RWPE1 (cell line): ENCODE measurements at regions not wholly inside any gene's neighbourhood (a gene's known extent, or its start where the extent isn't known, plus 50 kb on each side); places are given as distances from the start of the nearest gene placed in this dataset.
A peak's percentile ranks its signal among the peaks of the same experiment; 100 is the strongest.

Experiments
- CTCF ChIA-PET: fragments of 350-600 bp; sonication (Branson Sonifier 250); formaldehyde crosslinking; extraction: SDS; loops from one replicate; lab custom pipeline; 2021; lab: Yijun Ruan, JAX
- POLR2A ChIA-PET: fragments of 400-600 bp; formaldehyde crosslinking; extraction: SDS; loops from one replicate; lab custom pipeline; 2020; ENCODE audit warnings: antibody characterized with exemption; ENCODE audit not compliant: low non-redundant PET; lab: Yijun Ruan, JAX
- DNase-seq: peaks from one replicate; pipeline ENCODE4 v3.0.0; 2012; ENCODE audit warnings: low spot score
- H3K27ac ChIP-seq: fragments of 450-650 bp; 2 replicates; pipeline ENCODE4 v1.5.1; 2017
- CTCF ChIP-seq: fragments of 450-650 bp; conservative IDR thresholded peaks from 2 replicates; pipeline ENCODE4 v1.5.1; 2017; ENCODE audit warnings: low read depth, mild to moderate bottlenecking

DNA sequence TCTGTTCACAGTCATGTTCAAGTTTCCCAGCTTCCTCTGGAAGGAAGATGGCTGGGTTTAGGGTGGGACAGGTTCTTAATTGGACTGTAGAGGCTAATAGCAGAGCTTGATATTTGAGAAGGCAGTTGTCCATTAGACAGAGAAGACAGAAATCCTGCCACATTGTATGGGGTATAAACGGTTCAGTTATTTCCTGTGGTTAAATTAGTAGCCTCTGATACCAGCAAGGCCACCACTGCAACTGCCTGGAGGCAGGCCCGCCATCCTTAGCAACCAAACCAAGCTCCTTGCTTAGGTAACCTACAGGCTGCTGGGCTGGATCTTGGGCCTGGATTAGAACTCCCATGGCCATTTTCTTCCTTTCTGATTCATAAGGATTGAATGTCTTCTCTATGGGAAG is 1367.0 kb downstream of the PCDH7 start:
- ChIA-PET CTCF (interaction anchor here (0.5 kb wide), 1 partner anchor 11 kb away, joined by 3 read pairs; no protein-coding TSS in a partner anchor), POLR2A (no interaction called here)
- no peak overlapping the region for H3K27ac ChIP-seq
- no peak for DNase-seq
- no peak for TF ChIP-seq CTCF

GRCh38 chr4:32094987-32095386 is 1374.8 kb downstream of the PCDH7 start:
- ChIA-PET CTCF (interaction anchor here (0.6 kb wide), 1 partner anchor 12 kb away, joined by 3 read pairs; no protein-coding TSS in a partner anchor), POLR2A (interaction anchor here (0.6 kb wide), 1 partner anchor 94 kb away, joined by 3 read pairs; no protein-coding TSS in a partner anchor)
- no peak overlapping the region for H3K27ac ChIP-seq
- no peak for TF ChIP-seq CTCF
- DNase-seq = no peak

- ChIA-PET POLR2A (no interaction called here), CTCF (no interaction called here)
- DNase-seq = no peak
- no peak for TF ChIP-seq CTCF
- no peak overlapping the region for H3K27ac ChIP-seq
These were observed 1382.7 kb downstream of the PCDH7 start for GRCh38 chr4:32102896-32103295.

DNA sequence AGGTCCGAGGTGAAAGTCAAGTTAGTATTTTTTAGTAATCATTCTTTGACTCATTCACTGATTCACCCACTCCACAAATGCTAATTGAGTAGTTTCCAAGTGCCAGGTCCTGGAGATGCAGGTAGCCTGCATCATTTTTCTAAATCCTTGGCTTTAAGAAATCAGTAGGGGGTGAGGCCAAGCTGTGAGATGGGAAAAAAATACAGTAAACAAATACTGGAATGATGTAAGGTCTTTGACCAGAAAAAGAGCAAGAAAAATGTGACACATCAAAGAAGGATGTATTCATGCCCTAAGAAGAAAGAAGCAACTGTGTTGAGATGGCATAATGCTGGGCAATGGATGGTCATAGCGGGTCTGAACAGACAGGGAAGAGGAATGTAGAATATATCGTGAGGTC is 1386.6 kb downstream of the PCDH7 start:
- no peak overlapping the region for H3K27ac ChIP-seq
- ChIA-PET POLR2A (no interaction called here), CTCF (interaction anchor here (0.6 kb wide), 1 partner anchor 12 kb away, joined by 3 read pairs; no protein-coding TSS in a partner anchor)
- peak; percentile 48 for DNase-seq
- no peak for TF ChIP-seq CTCF

DNA sequence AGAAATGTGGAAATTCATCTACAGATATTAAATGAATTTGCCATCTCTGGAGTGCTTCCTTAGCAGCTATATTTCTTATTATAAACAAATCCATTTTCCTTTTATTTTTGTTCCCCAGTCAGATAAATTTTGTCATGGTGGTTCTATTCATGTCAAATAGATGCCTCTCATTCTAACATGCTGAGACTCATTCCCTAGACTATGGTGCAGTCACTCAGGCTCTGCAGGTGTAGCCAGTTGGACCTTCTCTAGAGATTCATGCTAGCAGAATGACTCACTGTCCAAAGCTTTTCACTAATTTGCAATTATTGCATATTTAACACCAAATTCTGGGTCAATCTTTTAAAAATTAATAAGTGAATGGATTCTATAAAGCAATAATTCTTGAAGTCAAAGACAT is 1392.7 kb downstream of the PCDH7 start:
- DNase-seq = peak; percentile 13
- CTCF ChIA-PET = interaction anchor here (0.6 kb wide), 1 partner anchor 1084 kb away, joined by 4 read pairs; no protein-coding TSS in a partner anchor
- no peak overlapping the region for H3K27ac ChIP-seq
- POLR2A ChIA-PET = no interaction called here
- TF ChIP-seq CTCF = no peak

DNA sequence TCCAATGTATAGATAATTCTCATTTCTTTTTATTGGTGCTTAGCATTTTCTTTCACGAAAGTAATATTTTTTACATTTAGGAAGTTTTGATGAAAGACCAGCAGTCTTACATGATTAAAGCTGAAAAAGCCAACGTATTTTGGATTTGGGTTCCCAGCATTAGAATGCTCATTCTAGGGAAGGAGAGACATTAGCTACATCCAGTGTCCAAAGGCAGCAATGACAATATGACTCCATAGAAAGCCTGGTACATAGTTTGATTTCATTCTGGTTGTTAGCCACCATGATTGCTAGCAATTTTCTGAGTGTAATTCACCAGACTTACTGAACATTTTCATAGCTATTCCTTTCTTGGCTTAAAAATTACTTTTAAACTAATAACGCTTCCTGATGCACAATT is 1397.5 kb downstream of the PCDH7 start:
- POLR2A ChIA-PET = no interaction called here
- no peak for TF ChIP-seq CTCF
- CTCF ChIA-PET = interaction anchor here (0.6 to 1.0 kb wide), 3 partner anchors 12 to 69 kb away, joined by 4 to 6 read pairs (median 4); no protein-coding TSS in a partner anchor
- H3K27ac ChIP-seq = no peak overlapping the region
- no peak for DNase-seq
